Heart right ventricle (tissue), 16 donors: ENCODE measurements at regions not wholly inside any gene's neighbourhood (a gene's known extent, or its start where the extent isn't known, plus 50 kb on each side); places are given as distances from the start of the nearest gene placed in this dataset.

ENCODE experiments used
- ATAC-seq, 8 donors: fragments of 200-7000 bp; cut with Tn5 transposase; one replicate each; pipeline ENCODE4 v1.9.1; 2020; ENCODE audit warnings: mild to moderate bottlenecking in 8 of 8, moderate library complexity in 8 of 8, moderate number of reproducible peaks in 1 of 8
- DNase-seq, 2 donors: peaks; one replicate each; pipeline ENCODE4 v3.0.0-alpha.2; 2020
- H3K27ac ChIP-seq, 10 donors: fragments of 200-600 bp; sonication (generic) in 2 of 10; one replicate each; pipeline versions ENCODE4 v1.5.0 to v1.8.0; 2020 to 2022; ENCODE audit warnings: mild to moderate bottlenecking in 3 of 10
- H3K27me3 ChIP-seq, 7 donors: fragments of 200-600 bp; one replicate each; pipeline ENCODE4 v1.8.0; 2021 to 2022; ENCODE audit warnings: mild to moderate bottlenecking in 2 of 7
- H3K36me3 ChIP-seq, 9 donors: fragments of 200-600 bp; sonication (generic) in 1 of 9; one replicate each; pipeline versions ENCODE4 v1.5.0 to v1.8.0; 2020 to 2022; ENCODE audit warnings: mild to moderate bottlenecking in 2 of 9
- H3K4me1 ChIP-seq, 9 donors: fragments of 200-600 bp; sonication (generic) in 1 of 9; one replicate each; pipeline versions ENCODE4 v1.5.0 to v1.8.0; 2020 to 2022; ENCODE audit warnings: mild to moderate bottlenecking in 4 of 9
- H3K4me3 ChIP-seq, 10 donors: fragments of 200-600 bp; sonication (generic) in 2 of 10; one replicate each; pipeline versions ENCODE4 v1.5.0 to v1.8.0; 2020 to 2022; ENCODE audit warnings: mild to moderate bottlenecking in 7 of 10, moderate library complexity in 2 of 10
- H3K9me3 ChIP-seq, 11 donors: fragments of 200-600 bp in 10 of 11; sonication (generic) in 2 of 11; one replicate each; pipeline versions ENCODE4 v1.5.0 to v1.8.0; 2013 to 2022; ENCODE audit warnings: mild to moderate bottlenecking in 2 of 11, control low read depth in 1 of 11, moderate library complexity in 1 of 11
- CTCF ChIP-seq, 9 donors: fragments of 200-600 bp; sonication (generic) in 2 of 9; IDR thresholded peaks; one replicate each; pipeline versions ENCODE4 v1.5.0 to v1.8.0; 2021 to 2022; ENCODE audit warnings: antibody characterized with exemption in 9 of 9, mild to moderate bottlenecking in 5 of 9, moderate library complexity in 1 of 9
- WGBS, 2 donors: extraction: QIAGEN DNeasy Blood & Tissue Kit; methylation state at CpG; one replicate each; pipeline ENCODE4 v1.1.7; 2013; ENCODE audit warnings: inconsistent platforms in 1 of 2; 5-methylcytosine and 5-hydroxymethylcytosine counted together
- intact Hi-C, 10 donors: fragments of 100-400 bp; cut with DNase I; formaldehyde crosslinking; loops; one replicate each; pipeline versions ENCODE4 v1.11.1 to v1.14.2; 2022
- donor health status: Arrhythmogenic right ventricular cardiomyopathy.
- donor health status: ischemic (EF 13 %, LVEDD 7.1; RV severe dilation, severe dysfunction).
- donor health status: healthy with polysubstance abuse.
- donor health status: DM: no; HTN: yes; CAD: no.
- donor health status: DM: no; HTN: no; CAD: no.
- donor health status: ischemic (EF 25% LVEDD 6.9; RV normal size, moderate dysfunction).
- donor health status: ischemic (EF 25% LVEDD 5.7; RV mildly dilated, moderate dysfunction).
- donor health status: healthy.
- donor health status: DM: yes; HTN: yes; CAD: no.
- donor health status: Ischemic cardiomyopathy.
- donor health status: ischemic (EF 35%, LVEDD 5.7; RV mildly dilated, moderate dysfunction).
- donor health status: nonischemic (EF 11% LVEDD 7.7; RV severe dilation, severe dysfunction).
- donor health status: DM: yes; HTN: yes; CAD: no.
- donor health status: PGD.
- donor health status: ischemic (EF 29% LVEDD 5.4; RV normal size, mild dysfunction).
- donor health status: nonischemic (EF 23%, LVEDD 6.1; RV moderate dilation, normal function).

- WGBS, 2 donors: 91 to 97% methylated on average over 3 of the region's 3 CpGs
These were observed 264.4 kb upstream of the SIX2 start for GRCh38 chr2:45273412-45274249.

GRCh38 chr2:45272549-45273265 lies 263.5 kb upstream of the SIX2 start:
- WGBS, 2 donors: 83 to 85% methylated on average over 2 of the region's 2 CpGs

More at GRCh38 chr2:45273412-45274249, 264.4 kb upstream of the SIX2 start:
- TF ChIP-seq CTCF (IDR thresholded peaks at IDR 0.05): no peak
- intact Hi-C loops: no loop called here
- Histone ChIP-seq H3K4me1 (peaks cover 0 to 5% (median 0%) of the 10 kb centered on the region in 9 donors), H3K9me3 (no peaks in the 10 kb centered on the region), H3K36me3 (no peaks in the 10 kb centered on the region), H3K4me3 (no peak overlapping the region), H3K27me3 (peaks cover 0 to 19% (median 0%) of the 10 kb centered on the region in 7 donors), H3K27ac (no peak overlapping the region)
- ATAC-seq (no peak), DNase-seq (no peak)

GRCh38 chr2:45269149-45269793 lies 260.0 kb upstream of the SIX2 start:
- no peaks in the 10 kb centered on the region for H3K36me3 ChIP-seq
- intact Hi-C loops: no loop called here
- no peak overlapping the region for H3K27ac ChIP-seq
- DNase-seq (no peak), ATAC-seq (no peak)
- H3K27me3 ChIP-seq: peaks cover 0 to 24% (median 0%) of the 10 kb centered on the region in 7 donors
- 48 to 64% methylated on average over 7 of the region's 7 CpGs for WGBS, 2 donors
- no peaks in the 10 kb centered on the region for H3K4me1 ChIP-seq
- no peak for TF ChIP-seq CTCF (IDR thresholded peaks at IDR 0.05)
- no peak overlapping the region for H3K4me3 ChIP-seq
- H3K9me3 ChIP-seq: no peaks in the 10 kb centered on the region

More at GRCh38 chr2:45272549-45273265, 263.5 kb upstream of the SIX2 start:
- no peak overlapping the region for H3K4me3 ChIP-seq
- DNase-seq: no peak
- no peak overlapping the region for H3K27ac ChIP-seq
- intact Hi-C loops: no loop called here
- no peaks in the 10 kb centered on the region for H3K4me1 ChIP-seq
- no peaks in the 10 kb centered on the region for H3K36me3 ChIP-seq
- no peak for ATAC-seq
- TF ChIP-seq CTCF (IDR thresholded peaks at IDR 0.05): no peak
- H3K9me3 ChIP-seq: no peaks in the 10 kb centered on the region
- peaks cover 0 to 20% (median 0%) of the 10 kb centered on the region in 7 donors for H3K27me3 ChIP-seq

GRCh38 chr2:45268631-45269030 lies 259.4 kb upstream of the SIX2 start:
- Histone ChIP-seq H3K9me3 (no peaks in the 10 kb centered on the region), H3K36me3 (no peaks in the 10 kb centered on the region), H3K27ac (no peak overlapping the region), H3K27me3 (peaks cover 0 to 24% (median 0%) of the 10 kb centered on the region in 7 donors), H3K4me3 (no peak overlapping the region), H3K4me1 (no peaks in the 10 kb centered on the region)
- WGBS, 2 donors: 90 to 93% methylated on average over 3 of the region's 3 CpGs
- ATAC-seq (no peak), DNase-seq (no peak)
- no peak for TF ChIP-seq CTCF (IDR thresholded peaks at IDR 0.05)
- intact Hi-C loops: no loop called here
